ENCODE measurements at regions not wholly inside any gene's neighbourhood (a gene's known extent, or its start where the extent isn't known, plus 50 kb on each side); places are given as distances from the start of the nearest gene placed in this dataset.

GRCh38 chr12:118778077-118778476 lies 203.3 kb upstream of the SRRM4 start (continued):
- no peak for TF ChIP-seq NONO (IDR thresholded peaks at IDR 0.05)
- no peak for TF ChIP-seq NONO (CRISPR knock-in tag; conservative IDR thresholded peaks at IDR 0.05)
- TF ChIP-seq SAP130 (CRISPR knock-in tag; IDR thresholded peaks at IDR 0.05; ENCODE audit: low read depth): no peak
- no peak for TF ChIP-seq CEBPZ (IDR thresholded peaks at IDR 0.05; ENCODE audit: low read length)

- Histone ChIP-seq H3K4me1 (ENCODE audit: insufficient read depth, low read length) (peaks cover 52% of the 10 kb centered on the region), H3K9me3 (ENCODE audit: low read length) (no peaks in the 10 kb centered on the region), H3K27ac (ENCODE audit: extremely low read length, insufficient read depth, low read length) (peak overlapping the region; percentile 38), H3K27me3 (ENCODE audit: control insufficient read depth in 1 of 2, insufficient read depth in 2 of 2, low read length in 2 of 2) (peaks cover 0 to 2% of the 10 kb centered on the region in 2 experiments; a peak in 1 of 5 replicates), H3K4me2 (ENCODE audit: low read depth, low read length) (no peak overlapping the region), H3K9ac (ENCODE audit: insufficient read depth, low read depth, low read length) (no peak overlapping the region), H3K79me2 (ENCODE audit: insufficient read depth, low read length) (no peaks in the 10 kb centered on the region), H4K20me1 (ENCODE audit: insufficient read depth, low read length) (no peaks in the 10 kb centered on the region), H3K4me3 (replicated peaks in 1 of 3; ENCODE audit: insufficient read depth in 1 of 3, low read depth in 2 of 3, low read length in 3 of 3) (no peak overlapping the region), H3K36me3 (replicated peaks in 1 of 2; ENCODE audit: control insufficient read depth in 1 of 2, insufficient read depth in 2 of 2, low read length in 2 of 2) (no peaks in the 10 kb centered on the region), H2AFZ (ENCODE audit: low read length) (no peak overlapping the region)
- peak; percentile 71 for FAIRE-seq
- BruUV-seq (replicated peaks): no TSS peak
- peak; percentile 94 for ATAC-seq
- CTCF ChIA-PET (ENCODE audit: low intra/inter-chr PET ratio, low total read pairs): no interaction called here
- in situ Hi-C loops (cut with HindIII; ENCODE audit: extremely low pct_ligation_motif_present, low pct_unique_long_range_greater_than_20kb): no loop called here
- intact Hi-C loops (cut with micrococcal nuclease; ENCODE audit: unreplicated experiment): loop anchor here (2.0 kb wide), 1 partner anchor 66 kb away; no protein-coding TSS in a partner anchor
- DNase-seq (ENCODE audit: low spot score): peak; percentile 70
- POLR2A ChIA-PET: no interaction called here
- WGBS (ENCODE audit: low lambda C conversion rate): 3% methylated on average over 6 of the region's 7 CpGs
- TF ChIP-seq ZBTB7B (CRISPR knock-in tag; IDR thresholded peaks at IDR 0.05) (peak; percentile 55), IKZF5 (CRISPR knock-in tag; IDR thresholded peaks at IDR 0.05) (no peak), PHF21A (CRISPR knock-in tag; IDR thresholded peaks at IDR 0.05) (peak; percentile 52), ARID3A (IDR thresholded peaks at IDR 0.05; ENCODE audit: low read depth, low read length) (no peak), TEAD3 (CRISPR knock-in tag; optimal IDR thresholded peaks at IDR 0.05; ENCODE audit: borderline replicate concordance) (peak; percentile 46), GTF2F1 (IDR thresholded peaks at IDR 0.05; ENCODE audit: low read length) (no peak), MEIS1 (CRISPR knock-in tag; IDR thresholded peaks at IDR 0.05; ENCODE audit: borderline replicate concordance) (peak; percentile 51; the same call in 1 of the 2 replicates)
- TF ChIP-seq, protein P1, sequence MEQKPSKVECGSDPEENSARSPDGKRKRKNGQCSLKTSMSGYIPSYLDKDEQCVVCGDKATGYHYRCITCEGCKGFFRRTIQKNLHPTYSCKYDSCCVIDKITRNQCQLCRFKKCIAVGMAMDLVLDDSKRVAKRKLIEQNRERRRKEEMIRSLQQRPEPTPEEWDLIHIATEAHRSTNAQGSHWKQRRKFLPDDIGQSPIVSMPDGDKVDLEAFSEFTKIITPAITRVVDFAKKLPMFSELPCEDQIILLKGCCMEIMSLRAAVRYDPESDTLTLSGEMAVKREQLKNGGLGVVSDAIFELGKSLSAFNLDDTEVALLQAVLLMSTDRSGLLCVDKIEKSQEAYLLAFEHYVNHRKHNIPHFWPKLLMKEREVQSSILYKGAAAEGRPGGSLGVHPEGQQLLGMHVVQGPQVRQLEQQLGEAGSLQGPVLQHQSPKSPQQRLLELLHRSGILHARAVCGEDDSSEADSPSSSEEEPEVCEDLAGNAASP (CRISPR knock-in tag; IDR thresholded peaks at IDR 0.05; ENCODE audit: borderline replicate concordance): 0 out of 2 replicates have a peak, but pooled peaks have one; percentile 19
- TF ChIP-seq, protein P2, sequence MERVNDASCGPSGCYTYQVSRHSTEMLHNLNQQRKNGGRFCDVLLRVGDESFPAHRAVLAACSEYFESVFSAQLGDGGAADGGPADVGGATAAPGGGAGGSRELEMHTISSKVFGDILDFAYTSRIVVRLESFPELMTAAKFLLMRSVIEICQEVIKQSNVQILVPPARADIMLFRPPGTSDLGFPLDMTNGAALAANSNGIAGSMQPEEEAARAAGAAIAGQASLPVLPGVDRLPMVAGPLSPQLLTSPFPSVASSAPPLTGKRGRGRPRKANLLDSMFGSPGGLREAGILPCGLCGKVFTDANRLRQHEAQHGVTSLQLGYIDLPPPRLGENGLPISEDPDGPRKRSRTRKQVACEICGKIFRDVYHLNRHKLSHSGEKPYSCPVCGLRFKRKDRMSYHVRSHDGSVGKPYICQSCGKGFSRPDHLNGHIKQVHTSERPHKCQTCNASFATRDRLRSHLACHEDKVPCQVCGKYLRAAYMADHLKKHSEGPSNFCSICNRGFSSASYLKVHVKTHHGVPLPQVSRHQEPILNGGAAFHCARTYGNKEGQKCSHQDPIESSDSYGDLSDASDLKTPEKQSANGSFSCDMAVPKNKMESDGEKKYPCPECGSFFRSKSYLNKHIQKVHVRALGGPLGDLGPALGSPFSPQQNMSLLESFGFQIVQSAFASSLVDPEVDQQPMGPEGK (CRISPR knock-in tag; IDR thresholded peaks at IDR 0.05): peak; percentile 53
These were observed 200.4 kb upstream of the SRRM4 start for GRCh38 chr12:118780939-118781338.
